Loucy (cell line): ENCODE measurements at regions not wholly inside any gene's neighbourhood (a gene's known extent, or its start where the extent isn't known, plus 50 kb on each side); places are given as distances from the start of the nearest gene placed in this dataset.

Experiments
- H2AFZ ChIP-seq: fragments of 200-600 bp; sonication (generic); 2 replicates; pipeline ENCODE4 v1.6.0; 2016; ENCODE audit warnings: antibody characterized with exemption, mild to moderate bottlenecking, low read length, moderate library complexity
- H3F3A ChIP-seq: fragments of 200-600 bp; 2 replicates; pipeline ENCODE4 v1.6.0; 2016; ENCODE audit warnings: antibody characterized with exemption, low read depth, mild to moderate bottlenecking
- H3K27me3 ChIP-seq: fragments of 200-600 bp; sonication (generic); 2 replicates; pipeline ENCODE4 v1.6.1; 2014; ENCODE audit warnings: low read length, mild to moderate bottlenecking; ENCODE audit not compliant: insufficient read depth, poor library complexity, severe bottlenecking
- H3K36me3 ChIP-seq: fragments of 200-600 bp; sonication (generic); 2 replicates; pipeline ENCODE4 v1.6.1; 2016; ENCODE audit warnings: low read length; ENCODE audit not compliant: insufficient read depth
- H3K4me1 ChIP-seq: fragments of 200-600 bp; sonication (generic); 2 replicates; pipeline ENCODE4 v1.5.1; 2014; ENCODE audit warnings: low read length, mild to moderate bottlenecking; ENCODE audit not compliant: insufficient read depth, poor library complexity, severe bottlenecking
- H3K4me2 ChIP-seq: fragments of 200-600 bp; sonication (generic); 2 replicates; pipeline ENCODE4 v1.6.0; 2014; ENCODE audit warnings: antibody characterized with exemption, low read length, low read depth, mild to moderate bottlenecking; ENCODE audit not compliant: poor library complexity, severe bottlenecking
- H3K4me3 ChIP-seq: fragments of 200-600 bp; sonication (generic); 2 replicates; pipeline ENCODE4 v1.5.1; 2014; ENCODE audit warnings: low read length, mild to moderate bottlenecking, mixed read lengths; ENCODE audit not compliant: poor library complexity, severe bottlenecking
- H3K79me2 ChIP-seq: fragments of 200-600 bp; sonication (generic); 2 replicates; pipeline ENCODE4 v1.6.1; 2014; ENCODE audit warnings: low read length; ENCODE audit not compliant: insufficient read depth
- H3K9ac ChIP-seq: fragments of 200-600 bp; sonication (generic); 2 replicates; pipeline ENCODE4 v1.6.0; 2014; ENCODE audit warnings: mild to moderate bottlenecking, low read depth, low read length, moderate library complexity; ENCODE audit not compliant: poor library complexity, severe bottlenecking
- H3K9me2 ChIP-seq: fragments of 200-600 bp; sonication (generic); replicated peaks from 2 replicates; pipeline ENCODE4 v1.6.1; 2016; ENCODE audit warnings: low read depth, low read length, mixed read lengths
- H3K9me3 ChIP-seq: fragments of 200-600 bp; sonication (generic); 2 replicates; pipeline ENCODE4 v1.6.1; 2014; ENCODE audit warnings: mild to moderate bottlenecking, antibody characterized with exemption, low read length, low read depth; ENCODE audit not compliant: insufficient read depth
- H4K20me1 ChIP-seq: fragments of 200-600 bp; sonication (generic); 2 replicates; pipeline ENCODE4 v1.6.0; 2014; ENCODE audit warnings: antibody characterized with exemption, low read length, mild to moderate bottlenecking; ENCODE audit not compliant: insufficient read depth, poor library complexity, severe bottlenecking
- CTCF ChIP-seq: fragments of 200-600 bp; sonication (generic); conservative IDR thresholded peaks from 2 replicates; pipeline ENCODE4 v1.5.1; 2014; ENCODE audit warnings: mild to moderate bottlenecking, antibody characterized with exemption, low read length
- EZH2phosphoT487 ChIP-seq: fragments of 200-600 bp; IDR thresholded peaks from 2 replicates; pipeline ENCODE4 v1.6.1; 2018; ENCODE audit warnings: antibody characterized with exemption, mild to moderate bottlenecking, moderate library complexity, borderline replicate concordance

GRCh38 chr6:119476024-119476423 is 126.5 kb upstream of the MAN1A1 start:
- no peaks in the 10 kb centered on the region for H3K36me3 ChIP-seq
- H4K20me1 ChIP-seq, result no peaks in the 10 kb centered on the region
- no peaks in the 10 kb centered on the region for H3K9me2 ChIP-seq
- no peak overlapping the region for H2AFZ ChIP-seq
- H3K4me3 ChIP-seq, result no peak overlapping the region
- H3K4me1 ChIP-seq, result no peaks in the 10 kb centered on the region
- no peak overlapping the region for H3K9ac ChIP-seq
- H3F3A ChIP-seq, result no peaks in the 10 kb centered on the region
- no peaks in the 10 kb centered on the region for H3K9me3 ChIP-seq
- H3K79me2 ChIP-seq, result no peaks in the 10 kb centered on the region
- H3K27me3 ChIP-seq, result no peaks in the 10 kb centered on the region
- no peak for TF ChIP-seq CTCF
- no peak for TF ChIP-seq EZH2phosphoT487
- H3K4me2 ChIP-seq, result no peak overlapping the region

- Histone ChIP-seq H3K9me3 (no peaks in the 10 kb centered on the region), H3K9ac (no peak overlapping the region), H3K27me3 (no peaks in the 10 kb centered on the region), H3K79me2 (no peaks in the 10 kb centered on the region), H3K4me1 (peaks cover 12% of the 10 kb centered on the region), H3F3A (no peaks in the 10 kb centered on the region), H3K9me2 (no peaks in the 10 kb centered on the region), H2AFZ (peak overlapping the region; percentile 80), H3K36me3 (no peaks in the 10 kb centered on the region), H4K20me1 (no peaks in the 10 kb centered on the region), H3K4me3 (peak overlapping the region; percentile 29), H3K4me2 (peak overlapping the region; percentile 32)
- TF ChIP-seq EZH2phosphoT487, result no peak
- no peak for TF ChIP-seq CTCF
These were observed 121.5 kb upstream of the MAN1A1 start for GRCh38 chr6:119470893-119471542.

GRCh38 chr6:119467488-119468081 is 118.0 kb upstream of the MAN1A1 start:
- Histone ChIP-seq H3F3A (no peaks in the 10 kb centered on the region), H3K4me1 (peaks cover 15% of the 10 kb centered on the region), H3K9me3 (no peaks in the 10 kb centered on the region), H3K9me2 (no peaks in the 10 kb centered on the region), H4K20me1 (no peaks in the 10 kb centered on the region), H3K4me3 (peak overlapping the region; percentile 69), H3K27me3 (no peaks in the 10 kb centered on the region), H3K36me3 (no peaks in the 10 kb centered on the region), H3K9ac (peak overlapping the region; percentile 52), H3K79me2 (no peaks in the 10 kb centered on the region), H3K4me2 (peak overlapping the region; percentile 92), H2AFZ (peak overlapping the region; percentile 98)
- TF ChIP-seq CTCF (no peak), EZH2phosphoT487 (no peak)
